Thymus (tissue), 11 donors: ENCODE measurements at regions not wholly inside any gene's neighbourhood (a gene's known extent, or its start where the extent isn't known, plus 50 kb on each side); places are given as distances from the start of the nearest gene placed in this dataset.
"Not testable (repeated sequence)": the region's sequence is repeated elsewhere in the genome, so short reads cannot be mapped to it uniquely, and the experiment has no call there.

ENCODE experiments used
- DNase-seq, 9 donors: peaks; one replicate each; pipeline ENCODE4 v3.0.0-alpha.2; 2013; ENCODE audit warnings: low spot score in 9 of 9, low read depth in 6 of 9, missing footprints in 1 of 9
- H3K27ac ChIP-seq, 2 donors: one replicate each; pipeline ENCODE4 v1.5.1; 2013; ENCODE audit warnings: control low read depth in 1 of 2, low read depth in 1 of 2, low read length in 1 of 2, mild to moderate bottlenecking in 1 of 2, moderate library complexity in 1 of 2
- H3K27me3 ChIP-seq, 2 donors: one replicate each; pipeline ENCODE4 v1.5.1; 2013; ENCODE audit warnings: low read length in 1 of 2; ENCODE audit not compliant: control insufficient read depth in 2 of 2, insufficient read depth in 1 of 2
- H3K36me3 ChIP-seq, 2 donors: one replicate each; pipeline ENCODE4 v1.5.1; 2013; ENCODE audit warnings: low read length in 1 of 2, mild to moderate bottlenecking in 1 of 2, moderate library complexity in 1 of 2; ENCODE audit not compliant: control insufficient read depth in 2 of 2, insufficient read depth in 2 of 2
- H3K4me1 ChIP-seq, 2 donors: one replicate each; pipeline ENCODE4 v1.5.1; 2013; ENCODE audit warnings: low read length in 2 of 2; ENCODE audit not compliant: control insufficient read depth in 2 of 2, insufficient read depth in 2 of 2
- H3K4me3 ChIP-seq, 2 donors: one replicate each; pipeline ENCODE4 v1.5.1; 2013; ENCODE audit warnings: low read length in 2 of 2, control low read depth in 1 of 2, mild to moderate bottlenecking in 1 of 2
- H3K9me3 ChIP-seq, 2 donors: one replicate each; pipeline ENCODE4 v1.5.1; 2013; ENCODE audit warnings: low read length in 1 of 2, mild to moderate bottlenecking in 1 of 2; ENCODE audit not compliant: control insufficient read depth in 2 of 2, insufficient read depth in 1 of 2
- WGBS: extraction: QIAGEN DNeasy Blood & Tissue Kit; methylation state at CpG from one replicate; pipeline ENCODE4 v1.1.7; 2013; 5-methylcytosine and 5-hydroxymethylcytosine counted together
- donor health status: healthy.

GRCh38 chr2:83971547-83971946 is 487.5 kb downstream of the SUCLG1 start:
- H3K4me3 ChIP-seq = no peak overlapping the region
- no peaks in the 10 kb centered on the region for H3K27me3 ChIP-seq
- H3K36me3 ChIP-seq = no peaks in the 10 kb centered on the region
- DNase-seq = no peak
- H3K9me3 ChIP-seq = no peaks in the 10 kb centered on the region
- H3K4me1 ChIP-seq = no peaks in the 10 kb centered on the region
- WGBS = 54% methylated on average over 2 of the region's 2 CpGs
- H3K27ac ChIP-seq = no peak overlapping the region

- Histone ChIP-seq H3K4me3 (no peak overlapping the region), H3K27ac (no peak overlapping the region), H3K27me3 (no peaks in the 10 kb centered on the region), H3K4me1 (no peaks in the 10 kb centered on the region), H3K9me3 (no peaks in the 10 kb centered on the region), H3K36me3 (no peaks in the 10 kb centered on the region)
- 84% methylated on average over 4 of the region's 4 CpGs for WGBS
- DNase-seq = no peak
Measured at GRCh38 chr2:83970217-83970929, 488.7 kb downstream of the SUCLG1 start.

GRCh38 chr2:83969085-83969484 is 490.0 kb downstream of the SUCLG1 start:
- no peaks in the 10 kb centered on the region for H3K9me3 ChIP-seq
- H3K4me1 ChIP-seq = no peaks in the 10 kb centered on the region
- DNase-seq = no peak
- H3K27me3 ChIP-seq = no peaks in the 10 kb centered on the region
- no peak overlapping the region for H3K27ac ChIP-seq
- no peak overlapping the region for H3K4me3 ChIP-seq
- H3K36me3 ChIP-seq = no peaks in the 10 kb centered on the region
- WGBS = 93% methylated on average over 3 of the region's 3 CpGs

GRCh38 chr2:83967854-83968253 is 491.2 kb downstream of the SUCLG1 start:
- 82% methylated on average over 2 of the region's 2 CpGs for WGBS
- no peak for DNase-seq
- no peaks in the 10 kb centered on the region for H3K9me3 ChIP-seq
- H3K27me3 ChIP-seq = no peaks in the 10 kb centered on the region
- no peaks in the 10 kb centered on the region for H3K4me1 ChIP-seq
- no peak overlapping the region for H3K27ac ChIP-seq
- H3K36me3 ChIP-seq = no peaks in the 10 kb centered on the region
- no peak overlapping the region for H3K4me3 ChIP-seq

- H3K9me3 ChIP-seq, DNase-seq, H3K27ac ChIP-seq, H3K4me3 ChIP-seq, H3K4me1 ChIP-seq, H3K27me3 ChIP-seq, H3K36me3 ChIP-seq: not testable (repeated sequence)
- 97% methylated on average over 1 of the region's 3 CpGs for WGBS
Measured at GRCh38 chr2:83966946-83967345, 492.1 kb downstream of the SUCLG1 start.

GRCh38 chr2:83961512-83961911 is 497.6 kb downstream of the SUCLG1 start:
- Histone ChIP-seq H3K36me3 (no peaks in the 10 kb centered on the region), H3K27ac (no peak overlapping the region), H3K4me1 (no peaks in the 10 kb centered on the region), H3K4me3 (no peak overlapping the region), H3K27me3 (no peaks in the 10 kb centered on the region), H3K9me3 (no peaks in the 10 kb centered on the region)
- WGBS = 93% methylated on average over 7 of the region's 7 CpGs
- no peak for DNase-seq

GRCh38 chr2:83960371-83960770 is 498.7 kb downstream of the SUCLG1 start:
- H3K9me3 ChIP-seq = no peaks in the 10 kb centered on the region
- H3K27ac ChIP-seq = no peak overlapping the region
- 96% methylated on average over 1 of the region's 1 CpG for WGBS
- H3K4me3 ChIP-seq = no peak overlapping the region
- H3K4me1 ChIP-seq = no peaks in the 10 kb centered on the region
- no peaks in the 10 kb centered on the region for H3K27me3 ChIP-seq
- H3K36me3 ChIP-seq = no peaks in the 10 kb centered on the region
- no peak for DNase-seq

GRCh38 chr2:83959266-83959665 is 499.8 kb downstream of the SUCLG1 start:
- Histone ChIP-seq H3K4me3 (no peak overlapping the region), H3K4me1 (no peaks in the 10 kb centered on the region), H3K9me3 (no peaks in the 10 kb centered on the region), H3K27me3 (no peaks in the 10 kb centered on the region), H3K27ac (no peak overlapping the region), H3K36me3 (no peaks in the 10 kb centered on the region)
- WGBS = 98% methylated on average over 2 of the region's 2 CpGs
- no peak for DNase-seq

- H3K9me3 ChIP-seq = no peaks in the 10 kb centered on the region
- H3K4me1 ChIP-seq = no peaks in the 10 kb centered on the region
- no peaks in the 10 kb centered on the region for H3K36me3 ChIP-seq
- DNase-seq = no peak
- 97% methylated on average over 4 of the region's 4 CpGs for WGBS
- no peak overlapping the region for H3K27ac ChIP-seq
- no peaks in the 10 kb centered on the region for H3K27me3 ChIP-seq
- no peak overlapping the region for H3K4me3 ChIP-seq
Measured at GRCh38 chr2:83956991-83957390, 502.1 kb downstream of the SUCLG1 start.
